HUES48 (cell line): ENCODE measurements at regions not wholly inside any gene's neighbourhood (a gene's known extent, or its start where the extent isn't known, plus 50 kb on each side); places are given as distances from the start of the nearest gene placed in this dataset.
"Not testable (repeated sequence)": the region's sequence is repeated elsewhere in the genome, so short reads cannot be mapped to it uniquely, and the experiment has no call there.

Experiments used
- H3K27ac ChIP-seq: one replicate; pipeline ENCODE4 v1.7.0; 2013; ENCODE audit warnings: low read depth, low read length, inconsistent platforms
- H3K27me3 ChIP-seq: 2 replicates; pipeline ENCODE4 v1.6.1; 2013; ENCODE audit warnings: mild to moderate bottlenecking, low read length; ENCODE audit not compliant: control insufficient read depth, insufficient read depth
- H3K36me3 ChIP-seq: 2 replicates; pipeline ENCODE4 v1.6.1; 2013; ENCODE audit warnings: low read length; ENCODE audit not compliant: control insufficient read depth, insufficient read depth
- H3K4me1 ChIP-seq: 2 replicates; pipeline ENCODE4 v1.6.1; 2013; ENCODE audit warnings: mild to moderate bottlenecking, low read length; ENCODE audit not compliant: control insufficient read depth, insufficient read depth
- H3K4me3 ChIP-seq: 2 replicates; pipeline ENCODE4 v1.5.1; 2013; ENCODE audit warnings: mild to moderate bottlenecking, low read depth, low read length
- H3K9ac ChIP-seq: 2 replicates; pipeline ENCODE4 v1.6.1; 2013; ENCODE audit warnings: mild to moderate bottlenecking, low read depth, low read length, moderate library complexity
- H3K9me3 ChIP-seq: 2 replicates; pipeline ENCODE4 v1.6.1; 2013; ENCODE audit warnings: low read length; ENCODE audit not compliant: control insufficient read depth, insufficient read depth

GRCh38 chr20:39706184-39706663, 744.1 kb downstream of the DHX35 start:
- no peak overlapping the region for H3K27ac ChIP-seq
- H3K4me3 ChIP-seq = no peak overlapping the region
- no peak overlapping the region for H3K9ac ChIP-seq
- no peaks in the 10 kb centered on the region for H3K9me3 ChIP-seq
- H3K4me1 ChIP-seq = peaks cover 9% of the 10 kb centered on the region
- no peaks in the 10 kb centered on the region for H3K36me3 ChIP-seq
- no peaks in the 10 kb centered on the region for H3K27me3 ChIP-seq

GRCh38 chr20:39705032-39705431, 742.9 kb downstream of the DHX35 start:
- no peaks in the 10 kb centered on the region for H3K36me3 ChIP-seq

GRCh38 chr20:39703357-39703756, 741.2 kb downstream of the DHX35 start:
- H3K27me3 ChIP-seq, H3K27ac ChIP-seq, H3K4me3 ChIP-seq, H3K4me1 ChIP-seq, H3K9ac ChIP-seq, H3K9me3 ChIP-seq, H3K36me3 ChIP-seq: not testable (repeated sequence)

More at GRCh38 chr20:39705032-39705431, 742.9 kb downstream of the DHX35 start:
- Histone ChIP-seq H3K27me3 (no peaks in the 10 kb centered on the region), H3K4me1 (peaks cover 9% of the 10 kb centered on the region), H3K27ac (no peak overlapping the region), H3K4me3 (no peak overlapping the region), H3K9me3 (no peaks in the 10 kb centered on the region), H3K9ac (no peak overlapping the region)

- Histone ChIP-seq H3K4me1 (peaks cover 9% of the 10 kb centered on the region), H3K27me3 (no peaks in the 10 kb centered on the region), H3K9me3 (no peaks in the 10 kb centered on the region), H3K36me3 (no peaks in the 10 kb centered on the region), H3K27ac (no peak overlapping the region), H3K4me3 (no peak overlapping the region), H3K9ac (no peak overlapping the region)
Measured at GRCh38 chr20:39702701-39703349, 740.7 kb downstream of the DHX35 start.

- Histone ChIP-seq H3K36me3 (no peaks in the 10 kb centered on the region), H3K4me3 (no peak overlapping the region), H3K27me3 (no peaks in the 10 kb centered on the region), H3K27ac (no peak overlapping the region), H3K9ac (no peak overlapping the region), H3K9me3 (no peaks in the 10 kb centered on the region), H3K4me1 (peaks cover 9% of the 10 kb centered on the region)
Measured at GRCh38 chr20:39700528-39700927, 738.4 kb downstream of the DHX35 start.

GRCh38 chr20:39699166-39699725, 737.1 kb downstream of the DHX35 start:
- H3K9ac ChIP-seq = no peak overlapping the region
- no peaks in the 10 kb centered on the region for H3K27me3 ChIP-seq
- no peaks in the 10 kb centered on the region for H3K9me3 ChIP-seq
- no peak overlapping the region for H3K27ac ChIP-seq
- H3K4me1 ChIP-seq = peaks cover 9% of the 10 kb centered on the region
- H3K4me3 ChIP-seq = no peak overlapping the region
- H3K36me3 ChIP-seq = no peaks in the 10 kb centered on the region

- Histone ChIP-seq H3K9me3 (no peaks in the 10 kb centered on the region), H3K9ac (no peak overlapping the region), H3K4me3 (no peak overlapping the region), H3K4me1 (peaks cover 9% of the 10 kb centered on the region), H3K27me3 (no peaks in the 10 kb centered on the region), H3K36me3 (no peaks in the 10 kb centered on the region), H3K27ac (no peak overlapping the region)
Measured at GRCh38 chr20:39698752-39699151, 736.6 kb downstream of the DHX35 start.

- no peak overlapping the region for H3K27ac ChIP-seq
Measured at GRCh38 chr20:39691151-39691862, 729.2 kb downstream of the DHX35 start.

GRCh38 chr20:39676857-39677391, 714.8 kb downstream of the DHX35 start:
- H3K27me3 ChIP-seq = no peaks in the 10 kb centered on the region
- no peak overlapping the region for H3K27ac ChIP-seq
- no peak overlapping the region for H3K9ac ChIP-seq
- H3K4me1 ChIP-seq = peaks cover 6% of the 10 kb centered on the region; the same call in 1 of the 2 replicates
- no peak overlapping the region for H3K4me3 ChIP-seq
- H3K9me3 ChIP-seq = no peaks in the 10 kb centered on the region
- no peaks in the 10 kb centered on the region for H3K36me3 ChIP-seq

More at GRCh38 chr20:39691151-39691862, 729.2 kb downstream of the DHX35 start:
- H3K27me3 ChIP-seq = no peaks in the 10 kb centered on the region
- no peaks in the 10 kb centered on the region for H3K36me3 ChIP-seq
- H3K4me3 ChIP-seq = no peak overlapping the region
- no peaks in the 10 kb centered on the region for H3K4me1 ChIP-seq
- H3K9ac ChIP-seq = no peak overlapping the region
- no peaks in the 10 kb centered on the region for H3K9me3 ChIP-seq

- Histone ChIP-seq H3K9ac (no peak overlapping the region), H3K36me3 (no peaks in the 10 kb centered on the region), H3K9me3 (no peaks in the 10 kb centered on the region), H3K4me3 (no peak overlapping the region), H3K4me1 (peaks cover 6% of the 10 kb centered on the region; the same call in 1 of the 2 replicates), H3K27me3 (no peaks in the 10 kb centered on the region), H3K27ac (no peak overlapping the region)
Measured at GRCh38 chr20:39676241-39676640, 714.1 kb downstream of the DHX35 start.

GRCh38 chr20:39674842-39675241, 712.7 kb downstream of the DHX35 start:
- no peak overlapping the region for H3K9ac ChIP-seq
- peaks cover 6% of the 10 kb centered on the region; the same call in 1 of the 2 replicates for H3K4me1 ChIP-seq
- no peaks in the 10 kb centered on the region for H3K36me3 ChIP-seq
- H3K9me3 ChIP-seq = no peaks in the 10 kb centered on the region
- H3K4me3 ChIP-seq = no peak overlapping the region
- H3K27me3 ChIP-seq = no peaks in the 10 kb centered on the region
- no peak overlapping the region for H3K27ac ChIP-seq
